Cardiac fibroblast (primary cell): ENCODE measurements at regions not wholly inside any gene's neighbourhood (a gene's known extent, or its start where the extent isn't known, plus 50 kb on each side); places are given as distances from the start of the nearest gene placed in this dataset.

Source experiments
- DNase-seq, 2 donors: peaks; one replicate each; pipeline versions ENCODE4 v3.0.0 to v3.0.0-alpha.2; 2010; ENCODE audit warnings: low read depth in 2 of 2
- H3K4me3 ChIP-seq, 2 donors: replicated peaks in 1 of 2; 1 replicate in 1 of 2; 2 replicates in 1 of 2; pipeline ENCODE4 v1.5.1; 2011; ENCODE audit warnings: low read depth in 2 of 2, low read length in 2 of 2, mild to moderate bottlenecking in 2 of 2, moderate library complexity in 1 of 2
- TF ChIP-seq, protein P1 (sequence below): IDR thresholded peaks from one replicate; pipeline ENCODE4 v1.5.1; 2011; ENCODE audit warnings: low read depth, mild to moderate bottlenecking, low read length, inconsistent platforms

DNA sequence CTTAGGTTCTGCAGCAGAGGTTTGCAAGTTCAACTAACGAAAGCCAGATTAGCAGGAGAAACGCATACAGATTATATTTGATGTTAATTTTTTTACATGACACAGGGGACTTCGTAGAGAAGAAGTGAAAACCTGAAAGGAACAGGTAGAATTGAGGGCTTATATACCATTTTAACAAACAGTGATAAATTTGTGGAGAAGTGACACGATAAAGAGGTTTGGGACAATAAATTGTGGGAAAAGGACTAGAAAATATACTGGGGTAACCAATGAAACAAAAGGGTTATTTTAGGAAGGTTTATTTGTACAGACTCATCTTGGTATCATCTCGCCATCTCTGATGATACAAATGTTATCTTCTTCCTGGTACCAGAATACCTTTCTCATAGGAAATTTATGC lies 452.9 kb downstream of the SETD4 start:
- TF ChIP-seq, protein P1, sequence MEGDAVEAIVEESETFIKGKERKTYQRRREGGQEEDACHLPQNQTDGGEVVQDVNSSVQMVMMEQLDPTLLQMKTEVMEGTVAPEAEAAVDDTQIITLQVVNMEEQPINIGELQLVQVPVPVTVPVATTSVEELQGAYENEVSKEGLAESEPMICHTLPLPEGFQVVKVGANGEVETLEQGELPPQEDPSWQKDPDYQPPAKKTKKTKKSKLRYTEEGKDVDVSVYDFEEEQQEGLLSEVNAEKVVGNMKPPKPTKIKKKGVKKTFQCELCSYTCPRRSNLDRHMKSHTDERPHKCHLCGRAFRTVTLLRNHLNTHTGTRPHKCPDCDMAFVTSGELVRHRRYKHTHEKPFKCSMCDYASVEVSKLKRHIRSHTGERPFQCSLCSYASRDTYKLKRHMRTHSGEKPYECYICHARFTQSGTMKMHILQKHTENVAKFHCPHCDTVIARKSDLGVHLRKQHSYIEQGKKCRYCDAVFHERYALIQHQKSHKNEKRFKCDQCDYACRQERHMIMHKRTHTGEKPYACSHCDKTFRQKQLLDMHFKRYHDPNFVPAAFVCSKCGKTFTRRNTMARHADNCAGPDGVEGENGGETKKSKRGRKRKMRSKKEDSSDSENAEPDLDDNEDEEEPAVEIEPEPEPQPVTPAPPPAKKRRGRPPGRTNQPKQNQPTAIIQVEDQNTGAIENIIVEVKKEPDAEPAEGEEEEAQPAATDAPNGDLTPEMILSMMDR: no peak
- H3K4me3 ChIP-seq: no peak overlapping the region
- DNase-seq: no peak

DNA sequence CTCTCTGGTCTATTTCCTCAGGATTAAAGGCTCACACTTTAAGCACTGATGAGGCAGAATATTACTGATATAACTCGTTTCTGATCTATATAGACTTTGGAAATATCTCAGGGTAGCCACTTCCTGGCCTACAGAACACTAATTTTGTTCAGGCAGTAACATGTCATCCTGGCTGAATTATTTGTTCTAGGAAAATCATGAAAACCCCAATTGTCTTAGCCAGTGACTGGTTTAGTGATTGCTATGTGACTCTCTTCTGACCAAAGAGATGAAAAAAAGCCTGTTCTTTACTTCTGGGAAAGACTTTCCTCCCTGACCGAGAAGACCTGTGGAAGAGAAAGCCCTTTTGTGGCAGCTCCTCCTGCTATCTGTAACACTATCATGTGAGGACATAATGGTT lies 453.7 kb downstream of the SETD4 start:
- TF ChIP-seq, protein P1: no peak
- H3K4me3 ChIP-seq: no peak overlapping the region
- no peak for DNase-seq

DNA sequence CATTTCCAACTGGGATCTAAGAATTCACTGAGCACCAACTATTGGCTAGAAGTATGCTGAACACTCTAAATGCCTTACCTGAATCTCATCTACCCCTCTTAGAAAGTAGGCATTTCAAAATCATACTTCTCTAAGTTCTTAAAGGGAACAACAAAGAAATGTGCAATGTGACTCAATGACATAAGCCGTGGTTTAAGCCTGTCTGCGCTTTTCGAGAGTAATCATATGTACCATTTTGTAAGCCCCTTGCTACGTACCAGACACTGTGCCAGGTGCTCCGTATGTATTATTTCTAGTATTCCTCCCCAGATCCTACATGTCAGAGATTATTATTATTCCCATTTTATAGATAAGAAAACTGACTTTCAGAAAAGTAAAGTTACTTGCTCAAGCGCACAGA lies 454.2 kb downstream of the SETD4 start:
- H3K4me3 ChIP-seq: no peak overlapping the region
- no peak for DNase-seq
- TF ChIP-seq, protein P1: no peak

DNA sequence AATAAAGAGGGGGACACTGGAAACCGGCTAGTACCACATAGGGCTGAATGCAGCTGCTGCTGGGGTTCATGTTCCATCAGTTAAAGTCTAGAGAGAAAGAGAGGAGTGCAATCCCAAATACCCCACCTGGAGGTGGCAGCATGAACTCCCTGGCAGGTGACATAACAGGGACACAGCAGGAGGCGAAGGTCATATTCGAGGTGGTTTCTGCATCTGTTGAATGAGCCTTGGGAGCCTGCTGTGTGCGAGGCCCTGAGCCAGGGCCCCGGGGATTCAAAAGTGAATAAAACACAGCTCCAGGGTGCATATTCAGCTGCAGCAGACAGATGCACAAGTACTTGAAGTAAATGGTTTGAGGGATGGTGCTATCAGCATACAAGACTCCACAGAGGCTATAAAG lies 456.8 kb downstream of the SETD4 start:
- TF ChIP-seq, protein P1: no peak
- H3K4me3 ChIP-seq: no peak overlapping the region
- DNase-seq: no peak

DNA sequence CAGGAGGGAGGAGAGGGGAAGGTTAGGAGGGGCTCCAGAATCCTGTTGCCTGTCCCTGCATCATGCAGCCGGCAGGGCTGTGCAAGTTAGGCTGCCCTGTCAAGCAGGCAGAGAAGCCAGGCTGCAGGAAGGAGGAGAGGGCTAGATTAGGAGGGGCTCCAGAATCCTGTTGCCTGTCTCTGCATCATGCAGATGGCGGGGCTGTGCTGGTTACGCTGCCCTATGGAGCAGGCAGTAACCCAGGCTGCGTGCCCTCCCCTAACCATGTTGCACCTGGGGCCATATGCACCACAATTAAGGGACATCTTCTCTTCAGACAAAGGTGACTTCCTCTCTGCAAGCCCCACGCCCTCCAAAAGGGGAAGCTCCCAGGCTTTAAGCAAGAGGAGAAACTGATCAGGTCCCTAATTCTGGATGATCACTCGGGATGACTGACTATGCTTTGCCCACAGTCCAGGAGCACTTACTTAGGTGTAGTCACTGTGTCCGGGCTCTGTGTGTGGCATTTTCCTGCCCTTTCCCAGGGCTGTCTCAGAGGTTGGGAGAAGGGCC lies 457.4 kb downstream of the SETD4 start:
- H3K4me3 ChIP-seq: no peak overlapping the region
- DNase-seq: no peak
- TF ChIP-seq, protein P1: no peak

DNA sequence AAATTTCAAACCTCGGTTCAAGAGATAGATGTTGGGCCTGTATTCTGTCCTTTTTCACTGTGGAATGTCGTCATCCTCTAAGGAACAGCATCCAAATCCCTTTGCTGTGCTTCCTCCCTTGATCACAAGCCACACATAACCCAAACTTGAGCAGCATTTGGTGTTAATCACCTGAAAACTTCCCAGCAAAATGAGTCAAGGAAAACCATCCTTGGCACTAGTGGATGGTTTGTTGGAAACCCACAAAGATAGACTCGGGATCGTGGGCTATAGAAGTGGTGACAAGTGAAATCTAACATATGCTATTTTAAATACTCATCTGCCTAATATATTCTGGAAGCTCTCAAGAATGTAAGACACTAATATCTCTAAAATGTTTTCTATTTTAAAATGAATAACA lies 459.1 kb downstream of the SETD4 start:
- DNase-seq: peak in 1 of 2 donors; percentile 16

More for the DNA sequence above, 459.1 kb downstream of the SETD4 start:
- H3K4me3 ChIP-seq: no peak overlapping the region
- TF ChIP-seq, protein P1: no peak
